CD14-positive monocyte (primary cell): ENCODE measurements at regions not wholly inside any gene's neighbourhood (a gene's known extent, or its start where the extent isn't known, plus 50 kb on each side); places are given as distances from the start of the nearest gene placed in this dataset.

ENCODE experiments used
- DNase-seq, 3 donors: peaks; one replicate each; pipeline ENCODE4 v3.0.0-alpha.2; 2011 to 2022
- H2AFZ ChIP-seq: 2 replicates; pipeline ENCODE4 v1.6.0; 2012; ENCODE audit warnings: mild to moderate bottlenecking, low read depth, low read length, inconsistent platforms; ENCODE audit not compliant: insufficient read depth, poor library complexity, severe bottlenecking
- H3K27ac ChIP-seq, 2 donors: 1 replicate in 1 of 2; 2 replicates in 1 of 2; pipeline ENCODE4 v1.5.1; 2012 to 2013; ENCODE audit warnings: low read length in 2 of 2, control low read depth in 1 of 2, inconsistent platforms in 1 of 2, low read depth in 1 of 2, mild to moderate bottlenecking in 1 of 2
- H3K27me3 ChIP-seq, 2 donors: one replicate each; pipeline versions ENCODE4 v1.6.0 to v1.6.1; 2011 to 2013; ENCODE audit warnings: low read length in 2 of 2; ENCODE audit not compliant: control insufficient read depth in 2 of 2, insufficient read depth in 2 of 2
- H3K36me3 ChIP-seq, 2 donors: replicated peaks in 1 of 2; 1 replicate in 1 of 2; 2 replicates in 1 of 2; pipeline versions ENCODE4 v1.5.1 to v1.6.1; 2012 to 2013; ENCODE audit warnings: low read length in 2 of 2, control low read depth in 1 of 2, inconsistent platforms in 1 of 2, mild to moderate bottlenecking in 1 of 2; ENCODE audit not compliant: insufficient read depth in 2 of 2, control insufficient read depth in 1 of 2
- H3K4me1 ChIP-seq, 2 donors: 1 replicate in 1 of 2; 2 replicates in 1 of 2; pipeline versions ENCODE4 v1.5.1 to v1.6.1; 2012 to 2013; ENCODE audit warnings: low read length in 2 of 2, control low read depth in 1 of 2, inconsistent platforms in 1 of 2, mild to moderate bottlenecking in 1 of 2, moderate library complexity in 1 of 2; ENCODE audit not compliant: insufficient read depth in 2 of 2, control insufficient read depth in 1 of 2
- H3K4me2 ChIP-seq: replicated peaks from 2 replicates; pipeline ENCODE3; 2012; ENCODE audit warnings: low read length, moderate library complexity, mild to moderate bottlenecking; ENCODE audit not compliant: poor library complexity, severe bottlenecking; ENCODE audit errors: extremely low read depth
- H3K4me3 ChIP-seq, 3 experiments: fragments of 200-600 bp in 1 of 3; sonication (generic) in 1 of 3; replicated peaks in 1 of 3; 1 replicate in 2 of 3; 2 replicates in 1 of 3; pipeline ENCODE4 v1.5.1; 2011 to 2013; ENCODE audit warnings: low read length in 3 of 3, mild to moderate bottlenecking in 3 of 3, control low read depth in 2 of 3, low read depth in 2 of 3, inconsistent platforms in 1 of 3, moderate library complexity in 1 of 3
- H3K79me2 ChIP-seq: 2 replicates; pipeline ENCODE4 v1.6.0; 2012; ENCODE audit warnings: mild to moderate bottlenecking, control low read depth, inconsistent platforms, low read length, moderate library complexity; ENCODE audit not compliant: insufficient read depth
- H3K9ac ChIP-seq: 2 replicates; pipeline ENCODE4 v1.6.0; 2017; ENCODE audit warnings: low read length, mild to moderate bottlenecking; ENCODE audit not compliant: insufficient read depth, poor library complexity, severe bottlenecking
- H3K9me3 ChIP-seq, 2 donors: replicated peaks in 1 of 2; 1 replicate in 1 of 2; 2 replicates in 1 of 2; pipeline versions ENCODE4 v1.5.1 to v1.6.1; 2012 to 2013; ENCODE audit warnings: low read length in 2 of 2, control low read depth in 1 of 2; ENCODE audit not compliant: control insufficient read depth in 1 of 2, insufficient read depth in 1 of 2
- H4K20me1 ChIP-seq: 2 replicates; pipeline ENCODE4 v1.6.0; 2012; ENCODE audit warnings: mild to moderate bottlenecking, low read length, control low read depth, moderate library complexity; ENCODE audit not compliant: insufficient read depth
- H3K27ac Mint-ChIP-seq, 7 donors: one replicate each; pipeline ENCODE4 v1.8.0; 2020; ENCODE audit warnings: mild to moderate bottlenecking in 7 of 7, mixed read lengths in 7 of 7, moderate library complexity in 6 of 7, inconsistent platforms in 2 of 7
- H3K27me3 Mint-ChIP-seq, 3 donors: one replicate each; pipeline ENCODE4 v1.8.0; 2021 to 2022; ENCODE audit warnings: low read depth in 3 of 3, mild to moderate bottlenecking in 3 of 3, mixed read lengths in 3 of 3, moderate library complexity in 3 of 3, inconsistent platforms in 1 of 3
- H3K36me3 Mint-ChIP-seq, 2 donors: one replicate each; pipeline ENCODE4 v1.8.0; 2020; ENCODE audit warnings: mixed read lengths in 2 of 2, inconsistent platforms in 1 of 2, mild to moderate bottlenecking in 1 of 2
- H3K4me1 Mint-ChIP-seq: one replicate; pipeline ENCODE4 v1.8.0; 2020; ENCODE audit warnings: mild to moderate bottlenecking, mixed read lengths
- H3K4me3 Mint-ChIP-seq, 2 donors: one replicate each; pipeline ENCODE4 v1.8.0; 2020; ENCODE audit warnings: mild to moderate bottlenecking in 2 of 2, mixed read lengths in 2 of 2, moderate library complexity in 1 of 2
- H3K9me3 Mint-ChIP-seq, 7 donors: one replicate each; pipeline ENCODE4 v1.8.0; 2020 to 2022; ENCODE audit warnings: mixed read lengths in 7 of 7, mild to moderate bottlenecking in 6 of 7, moderate library complexity in 6 of 7, inconsistent platforms in 2 of 7
- WGBS: methylation state at CpG from one replicate; pipeline ENCODE4 v1.1.5; 2013; ENCODE audit warnings: missing lambda C conversion rate; ENCODE audit not compliant: insufficient coverage; 5-methylcytosine and 5-hydroxymethylcytosine counted together
- intact Hi-C, 2 donors: fragments of 100-400 bp; cut with micrococcal nuclease; formaldehyde crosslinking; loops; one replicate each; pipeline versions ENCODE4 v1.15.0 to v1.15.1; 2023
- TF ChIP-seq, protein P1 (sequence below): fragments of 200-600 bp; IDR thresholded peaks from one replicate; pipeline ENCODE4 v1.8.0; 2022; ENCODE audit warnings: antibody characterized with exemption, mild to moderate bottlenecking

DNA sequence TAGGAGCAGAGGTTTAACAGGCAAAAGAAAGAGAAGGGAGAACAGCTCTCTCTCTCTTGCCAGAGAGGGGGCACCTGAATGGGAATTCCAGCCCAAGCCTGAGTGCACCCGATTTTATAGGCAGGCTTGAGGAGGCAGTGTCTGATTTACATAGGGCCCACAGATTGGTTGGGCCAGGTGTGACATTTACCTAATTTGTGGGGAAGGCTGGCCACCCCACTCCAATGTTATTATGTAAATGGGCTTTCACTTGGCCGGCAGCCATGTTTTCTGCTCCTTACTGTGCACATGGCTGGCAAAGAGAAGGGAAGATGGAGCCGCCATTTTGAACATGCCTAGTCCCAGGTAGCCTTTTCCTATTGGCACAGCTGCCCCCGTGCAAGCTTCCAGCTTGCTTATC lies 735.5 kb upstream of the AUTS2 start:
- no peak overlapping the region for H3K4me2 ChIP-seq
- H3K4me3 ChIP-seq = no peak overlapping the region
- Mint-ChIP-seq H3K4me1 (no peaks in the 10 kb centered on the region), H3K36me3 (no peaks in the 10 kb centered on the region), H3K27me3 (peaks cover 0 to 6% (median 2%) of the 10 kb centered on the region in 3 donors), H3K9me3 (peaks cover 6 to 50% (median 37%) of the 10 kb centered on the region in 7 donors), H3K27ac (no peak overlapping the region), H3K4me3 (no peak overlapping the region)
- no peaks in the 10 kb centered on the region for H3K79me2 ChIP-seq
- H3K36me3 ChIP-seq = no peaks in the 10 kb centered on the region
- H3K9ac ChIP-seq = no peak overlapping the region
- no peak overlapping the region for H3K27ac ChIP-seq
- H3K4me1 ChIP-seq = no peaks in the 10 kb centered on the region
- no CpG with 5 or more reads among the region's 4 CpGs for WGBS
- peaks cover 47 to 59% of the 10 kb centered on the region in 2 donors for H3K9me3 ChIP-seq
- H3K27me3 ChIP-seq = no peaks in the 10 kb centered on the region
- no peak overlapping the region for H2AFZ ChIP-seq
- intact Hi-C loops = no loop called here
- TF ChIP-seq, protein P1, sequence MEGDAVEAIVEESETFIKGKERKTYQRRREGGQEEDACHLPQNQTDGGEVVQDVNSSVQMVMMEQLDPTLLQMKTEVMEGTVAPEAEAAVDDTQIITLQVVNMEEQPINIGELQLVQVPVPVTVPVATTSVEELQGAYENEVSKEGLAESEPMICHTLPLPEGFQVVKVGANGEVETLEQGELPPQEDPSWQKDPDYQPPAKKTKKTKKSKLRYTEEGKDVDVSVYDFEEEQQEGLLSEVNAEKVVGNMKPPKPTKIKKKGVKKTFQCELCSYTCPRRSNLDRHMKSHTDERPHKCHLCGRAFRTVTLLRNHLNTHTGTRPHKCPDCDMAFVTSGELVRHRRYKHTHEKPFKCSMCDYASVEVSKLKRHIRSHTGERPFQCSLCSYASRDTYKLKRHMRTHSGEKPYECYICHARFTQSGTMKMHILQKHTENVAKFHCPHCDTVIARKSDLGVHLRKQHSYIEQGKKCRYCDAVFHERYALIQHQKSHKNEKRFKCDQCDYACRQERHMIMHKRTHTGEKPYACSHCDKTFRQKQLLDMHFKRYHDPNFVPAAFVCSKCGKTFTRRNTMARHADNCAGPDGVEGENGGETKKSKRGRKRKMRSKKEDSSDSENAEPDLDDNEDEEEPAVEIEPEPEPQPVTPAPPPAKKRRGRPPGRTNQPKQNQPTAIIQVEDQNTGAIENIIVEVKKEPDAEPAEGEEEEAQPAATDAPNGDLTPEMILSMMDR = no peak
- DNase-seq = no peak
- no peaks in the 10 kb centered on the region for H4K20me1 ChIP-seq

- H3K9me3 ChIP-seq = peaks cover 48 to 59% of the 10 kb centered on the region in 2 donors
- peaks cover 12 to 51% (median 35%) of the 10 kb centered on the region in 7 donors for H3K9me3 Mint-ChIP-seq
- TF ChIP-seq, protein P1 = no peak
- H3K27me3 Mint-ChIP-seq = peaks cover 0 to 6% (median 0%) of the 10 kb centered on the region in 3 donors
- no peak for DNase-seq
- no peak overlapping the region for H3K27ac Mint-ChIP-seq
- H3K4me3 ChIP-seq = no peak overlapping the region
- H4K20me1 ChIP-seq = no peaks in the 10 kb centered on the region
- intact Hi-C loops = no loop called here
- no peak overlapping the region for H2AFZ ChIP-seq
- no peak overlapping the region for H3K27ac ChIP-seq
- no peak overlapping the region for H3K9ac ChIP-seq
- 79% methylated on average over 2 of the region's 6 CpGs for WGBS
- H3K4me1 Mint-ChIP-seq = no peaks in the 10 kb centered on the region
- H3K27me3 ChIP-seq = no peaks in the 10 kb centered on the region
- no peaks in the 10 kb centered on the region for H3K36me3 ChIP-seq
- no peaks in the 10 kb centered on the region for H3K79me2 ChIP-seq
- no peak overlapping the region for H3K4me3 Mint-ChIP-seq
- H3K4me1 ChIP-seq = no peaks in the 10 kb centered on the region
- H3K4me2 ChIP-seq = no peak overlapping the region
- H3K36me3 Mint-ChIP-seq = no peaks in the 10 kb centered on the region
Measured at GRCh38 chr7:68865351-68866199, 732.7 kb upstream of the AUTS2 start.
